ENCODE measurements at regions not wholly inside any gene's neighbourhood (a gene's known extent, or its start where the extent isn't known, plus 50 kb on each side); places are given as distances from the start of the nearest gene placed in this dataset.

GRCh38 chr20:43241057-43241702 is 51.5 kb upstream of the PTPRT start:
- no peak for TF ChIP-seq CTCF (IDR thresholded peaks at IDR 0.05)
- TF ChIP-seq POLR2A (IDR thresholded peaks at IDR 0.05): no peak
